GM21515 (cell line): ENCODE measurements at regions not wholly inside any gene's neighbourhood (a gene's known extent, or its start where the extent isn't known, plus 50 kb on each side); places are given as distances from the start of the nearest gene placed in this dataset.

ENCODE experiments used
- ATAC-seq: cut with Tn5 transposase; IDR thresholded peaks from one replicate; pipeline ENCODE4 v1.9.1; 2021; ENCODE audit not compliant: unreplicated experiment

GRCh38 chr4:162237676-162238075, 73.9 kb upstream of the FSTL5 start:
- no peak for ATAC-seq

- no peak for ATAC-seq
Observed at GRCh38 chr4:162234595-162234994, 70.8 kb upstream of the FSTL5 start.

- no peak for ATAC-seq
Observed at GRCh38 chr4:162232349-162232748, 68.5 kb upstream of the FSTL5 start.

GRCh38 chr4:162229670-162230069, 65.9 kb upstream of the FSTL5 start:
- no peak for ATAC-seq

DNA sequence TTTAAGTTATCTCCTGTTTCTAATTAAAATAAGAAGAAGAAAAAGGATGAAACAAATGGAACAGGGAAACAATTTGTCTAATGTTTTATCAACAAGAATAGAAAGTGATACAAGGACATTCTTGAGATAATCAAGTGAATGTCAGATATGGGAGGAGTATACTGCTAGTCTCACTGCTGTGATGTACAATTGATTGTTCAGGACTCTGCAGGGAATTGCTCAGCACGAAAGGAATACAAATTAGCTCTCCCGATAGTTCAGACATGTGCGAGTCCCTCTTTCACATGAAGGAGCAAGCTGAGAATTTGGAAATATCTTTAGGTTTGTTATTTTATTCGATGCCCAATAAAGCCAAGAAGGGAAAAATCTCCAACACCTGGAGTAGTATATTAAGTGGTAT, 57.3 kb upstream of the FSTL5 start:
- ATAC-seq, result no peak
